IMR-90 (cell line): ENCODE measurements at regions not wholly inside any gene's neighbourhood (a gene's known extent, or its start where the extent isn't known, plus 50 kb on each side); places are given as distances from the start of the nearest gene placed in this dataset.

Experiments
- ATAC-seq: fragments of 200-7000 bp; cut with Tn5 transposase; 2 replicates; pipeline ENCODE4 v1.9.1; 2020; ENCODE audit warnings: low read depth, mild to moderate bottlenecking, moderate library complexity
- BruUV-seq: library from RNA; stranded (reverse); fragments of 400-500 nt; replicated peaks from 2 replicates; lab custom pipeline; 2021; lab: Mats Ljungman, UMichigan
- CTCF ChIA-PET: fragments of 300-600 bp; formaldehyde crosslinking; extraction: SDS; loops from one replicate; lab custom pipeline; 2021; ENCODE audit warnings: antibody characterized with exemption; lab: Yijun Ruan, JAX
- POLR2A ChIA-PET: fragments of 300-600 bp; sonication (Branson Sonifier 250); formaldehyde crosslinking; loops from one replicate; lab custom pipeline; 2022; ENCODE audit warnings: antibody characterized with exemption; ENCODE audit not compliant: unreplicated experiment; lab: Charles Lee
- DNase-seq: peaks from one replicate; pipeline ENCODE4 v3.0.0; 2013
- H2AFZ ChIP-seq: replicated peaks from 2 replicates; pipeline ENCODE3; 2013; ENCODE audit warnings: low read length, mild to moderate bottlenecking; ENCODE audit not compliant: poor library complexity
- H2AK5ac ChIP-seq: 2 replicates; pipeline ENCODE4 v1.6.1; 2013; ENCODE audit warnings: low read depth, low read length, inconsistent platforms
- H2AK9ac ChIP-seq: replicated peaks from 2 replicates; pipeline ENCODE3; 2013; ENCODE audit warnings: mild to moderate bottlenecking, low read depth, low read length, moderate library complexity; ENCODE audit not compliant: poor library complexity
- H2BK120ac ChIP-seq: 2 replicates; pipeline ENCODE4 v1.6.1; 2013; ENCODE audit warnings: low read depth, low read length, inconsistent platforms
- H2BK15ac ChIP-seq: 3 replicates; pipeline ENCODE4 v1.6.1; 2013; ENCODE audit warnings: low read depth, low read length, inconsistent platforms
- H2BK20ac ChIP-seq: 2 replicates; pipeline ENCODE4 v1.6.1; 2013; ENCODE audit warnings: low read depth, mild to moderate bottlenecking, inconsistent platforms, low read length, moderate library complexity
- H2BK5ac ChIP-seq: 2 replicates; pipeline ENCODE4 v1.6.1; 2013; ENCODE audit warnings: mild to moderate bottlenecking, low read depth, low read length, inconsistent platforms; ENCODE audit not compliant: poor library complexity, severe bottlenecking
- H3K14ac ChIP-seq: replicated peaks from 2 replicates; pipeline ENCODE4 v1.6.1; 2013; ENCODE audit warnings: low read depth, low read length, inconsistent platforms
- H3K18ac ChIP-seq: 2 replicates; pipeline ENCODE4 v1.6.1; 2013; ENCODE audit warnings: low read depth, low read length, control low read depth
- H3K23ac ChIP-seq: 2 replicates; pipeline ENCODE4 v1.6.1; 2013; ENCODE audit warnings: low read depth, low read length, inconsistent platforms
- H3K27ac ChIP-seq: 2 replicates; pipeline ENCODE4 v1.5.1; 2013; ENCODE audit warnings: mild to moderate bottlenecking, control low read depth, low read length; ENCODE audit not compliant: insufficient read depth
- H3K27me3 ChIP-seq: 2 replicates; pipeline ENCODE4 v1.6.1; 2013; ENCODE audit warnings: low read length; ENCODE audit not compliant: control insufficient read depth, insufficient read depth
- H3K36me3 ChIP-seq: 2 replicates; pipeline ENCODE4 v1.6.1; 2013; ENCODE audit warnings: low read length, mixed read lengths; ENCODE audit not compliant: control insufficient read depth, insufficient read depth
- H3K4ac ChIP-seq: 2 replicates; pipeline ENCODE4 v1.6.1; 2013; ENCODE audit warnings: low read depth, low read length, inconsistent platforms
- H3K4me1 ChIP-seq: 2 replicates; pipeline ENCODE4 v1.6.1; 2013; ENCODE audit warnings: low read length, mixed read lengths; ENCODE audit not compliant: control insufficient read depth, insufficient read depth
- H3K4me2 ChIP-seq: 2 replicates; pipeline ENCODE4 v1.6.1; 2013; ENCODE audit warnings: low read depth, mild to moderate bottlenecking, control low read depth, low read length, moderate library complexity
- H3K4me3 ChIP-seq: 2 replicates; pipeline ENCODE4 v1.5.1; 2013; ENCODE audit warnings: low read depth, mild to moderate bottlenecking, control low read depth, low read length, moderate library complexity; ENCODE audit not compliant: insufficient read depth
- H3K56ac ChIP-seq: 2 replicates; pipeline ENCODE4 v1.6.1; 2013; ENCODE audit warnings: low read length, inconsistent platforms; ENCODE audit not compliant: insufficient read depth; ENCODE audit errors: extremely low read depth
- H3K79me1 ChIP-seq, 2 experiments: 2 replicates each; pipeline ENCODE4 v1.6.1; 2013; ENCODE audit warnings: low read length in 2 of 2, inconsistent platforms in 1 of 2, low read depth in 1 of 2
- H3K9ac ChIP-seq: 2 replicates; pipeline ENCODE4 v1.6.1; 2013; ENCODE audit warnings: low read depth, low read length, control low read depth
- H3K9me1 ChIP-seq: 2 replicates; pipeline ENCODE4 v1.6.1; 2013; ENCODE audit warnings: low read length, inconsistent platforms; ENCODE audit not compliant: insufficient read depth
- H3K9me3 ChIP-seq: 2 replicates; pipeline ENCODE4 v1.6.1; 2013; ENCODE audit warnings: low read length; ENCODE audit not compliant: control insufficient read depth, insufficient read depth
- H4K20me1 ChIP-seq: 2 replicates; pipeline ENCODE4 v1.6.1; 2013; ENCODE audit warnings: low read length, inconsistent platforms; ENCODE audit not compliant: insufficient read depth
- H4K5ac ChIP-seq: 2 replicates; pipeline ENCODE4 v1.6.1; 2013; ENCODE audit warnings: mild to moderate bottlenecking, low read depth, low read length, control low read depth
- H4K8ac ChIP-seq, 2 experiments: 2 replicates each; pipeline ENCODE4 v1.6.1; 2013; ENCODE audit warnings: low read depth in 2 of 2, low read length in 2 of 2, control low read depth in 1 of 2, inconsistent platforms in 1 of 2
- H4K91ac ChIP-seq: 2 replicates; pipeline ENCODE4 v1.6.1; 2013; ENCODE audit warnings: low read depth, low read length, inconsistent platforms; ENCODE audit not compliant: insufficient read depth
- BHLHE40 ChIP-seq: fragments of 150-350 bp; IDR thresholded peaks from 2 replicates; pipeline ENCODE4 v1.6.1; 2016; ENCODE audit warnings: mild to moderate bottlenecking, low read depth, low read length
- FOS ChIP-seq: fragments of 150-350 bp; IDR thresholded peaks from 2 replicates; pipeline ENCODE4 v1.6.1; 2016; ENCODE audit warnings: low read depth, low read length
- MAFK ChIP-seq: IDR thresholded peaks from 2 replicates; pipeline ENCODE4 v1.6.1; 2012; ENCODE audit warnings: low read depth, low read length, improper control_type of control experiment
- MXI1 ChIP-seq: IDR thresholded peaks from 2 replicates; pipeline ENCODE4 v1.6.1; 2012; ENCODE audit warnings: low read depth, mild to moderate bottlenecking, low read length, moderate library complexity, borderline replicate concordance
- NFE2L2 ChIP-seq: fragments of 150-350 bp; IDR thresholded peaks from 2 replicates; pipeline ENCODE4 v1.6.1; 2016; ENCODE audit warnings: low read depth, mild to moderate bottlenecking, low read length
- RCOR1 ChIP-seq: IDR thresholded peaks from 2 replicates; pipeline ENCODE4 v1.6.1; 2012; ENCODE audit warnings: mild to moderate bottlenecking, low read length, improper control_type of control experiment; ENCODE audit not compliant: insufficient replicate concordance
- RFX5 ChIP-seq: IDR thresholded peaks from 2 replicates; pipeline ENCODE4 v1.8.0; 2012; ENCODE audit warnings: low read depth, mild to moderate bottlenecking, low read length, moderate library complexity
- SMC3 ChIP-seq: fragments of 150-350 bp; IDR thresholded peaks from 2 replicates; pipeline ENCODE4 v1.6.1; 2016; ENCODE audit warnings: low read depth, mild to moderate bottlenecking, antibody characterized with exemption, low read length, moderate library complexity
- WGBS, 2 experiments: methylation state at CpG; one replicate each; pipeline versions ENCODE4 v1.1.5 to v1.1.7; 2013; ENCODE audit warnings: missing lambda C conversion rate in 2 of 2; ENCODE audit not compliant: insufficient read length in 1 of 2; ENCODE audit errors: extremely low coverage in 2 of 2; 5-methylcytosine and 5-hydroxymethylcytosine counted together
- dilution Hi-C: fragments of 300-500 bp; cut with HindIII; formaldehyde crosslinking; loops from one replicate; pipeline ENCODE4 v1.14.3; 2018; ENCODE audit warnings: low sequenced_read_pairs; ENCODE audit not compliant: unreplicated experiment
- in situ Hi-C: fragments of 300-500 bp; cut with MboI; formaldehyde crosslinking; loops from 3 replicates; pipeline ENCODE4 v1.14.3; 2019; ENCODE audit warnings: low sequenced_read_pairs, inconsistent platforms, mixed read lengths
- intact Hi-C: fragments of 100-400 bp; cut with micrococcal nuclease; formaldehyde crosslinking; loops from 2 replicates; pipeline ENCODE4 v1.10.0; 2022
- TF ChIP-seq, protein P1 (sequence below): fragments of 150-350 bp; IDR thresholded peaks from 2 replicates; pipeline ENCODE4 v1.6.1; 2016; ENCODE audit warnings: low read depth, mild to moderate bottlenecking, low read length, moderate library complexity, borderline replicate concordance

- H2BK120ac ChIP-seq = no peak overlapping the region
- no peak overlapping the region for H3K23ac ChIP-seq
- BruUV-seq = no TSS peak
- H2AK9ac ChIP-seq = no peak overlapping the region
- intact Hi-C loops (no loop called here), in situ Hi-C loops (loop anchor here (10.0 kb wide), 1 partner anchor 80 kb away; no protein-coding TSS in a partner anchor), dilution Hi-C loops (no loop called here)
- no peak overlapping the region for H3K4ac ChIP-seq
- H2AFZ ChIP-seq = no peak overlapping the region
- H2BK5ac ChIP-seq = no peak overlapping the region
- no peaks in the 10 kb centered on the region for H3K79me1 ChIP-seq
- no peak overlapping the region for H3K9ac ChIP-seq
- no peak overlapping the region for H3K56ac ChIP-seq
- H3K27me3 ChIP-seq = peaks cover 2% of the 10 kb centered on the region; the same call in 1 of the 2 replicates
- CTCF ChIA-PET = no interaction called here
- TF ChIP-seq RCOR1 (no peak), RFX5 (no peak), BHLHE40 (no peak), NFE2L2 (no peak), SMC3 (no peak), MAFK (no peak), MXI1 (no peak), FOS (no peak)
- TF ChIP-seq, protein P1, sequence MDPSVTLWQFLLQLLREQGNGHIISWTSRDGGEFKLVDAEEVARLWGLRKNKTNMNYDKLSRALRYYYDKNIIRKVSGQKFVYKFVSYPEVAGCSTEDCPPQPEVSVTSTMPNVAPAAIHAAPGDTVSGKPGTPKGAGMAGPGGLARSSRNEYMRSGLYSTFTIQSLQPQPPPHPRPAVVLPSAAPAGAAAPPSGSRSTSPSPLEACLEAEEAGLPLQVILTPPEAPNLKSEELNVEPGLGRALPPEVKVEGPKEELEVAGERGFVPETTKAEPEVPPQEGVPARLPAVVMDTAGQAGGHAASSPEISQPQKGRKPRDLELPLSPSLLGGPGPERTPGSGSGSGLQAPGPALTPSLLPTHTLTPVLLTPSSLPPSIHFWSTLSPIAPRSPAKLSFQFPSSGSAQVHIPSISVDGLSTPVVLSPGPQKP = no peak
- no peaks in the 10 kb centered on the region for H3K36me3 ChIP-seq
- no peak overlapping the region for H3K27ac ChIP-seq
- POLR2A ChIA-PET = no interaction called here
- no peak overlapping the region for H3K14ac ChIP-seq
- H3K9me1 ChIP-seq = no peaks in the 10 kb centered on the region
- H4K91ac ChIP-seq = no peak overlapping the region
- no peak overlapping the region for H2BK15ac ChIP-seq
- H3K18ac ChIP-seq = no peak overlapping the region
- no peak for DNase-seq
- H4K5ac ChIP-seq = no peak overlapping the region
- WGBS, 2 experiments = no CpG with 5 or more reads among the region's 1 CpG
- H4K8ac ChIP-seq = no peak overlapping the region
- ATAC-seq = no peak
- no peaks in the 10 kb centered on the region for H3K9me3 ChIP-seq
- H2AK5ac ChIP-seq = no peak overlapping the region
- H3K4me2 ChIP-seq = no peak overlapping the region
- no peaks in the 10 kb centered on the region for H3K4me1 ChIP-seq
- H2BK20ac ChIP-seq = no peak overlapping the region
- no peaks in the 10 kb centered on the region for H4K20me1 ChIP-seq
- no peak overlapping the region for H3K4me3 ChIP-seq
Measured at GRCh38 chr7:149664666-149665065, 108.7 kb downstream of the ZNF467 start.
